Osteocyte (in vitro differentiated cells): ENCODE measurements at regions not wholly inside any gene's neighbourhood (a gene's known extent, or its start where the extent isn't known, plus 50 kb on each side); places are given as distances from the start of the nearest gene placed in this dataset.

Experiments used
- DNase-seq: peaks from one replicate; pipeline ENCODE4 v3.0.0; 2021; ENCODE audit warnings: mixed read lengths; ENCODE audit not compliant: unreplicated experiment; ENCODE audit errors: extremely low spot score
- H3K27ac Mint-ChIP-seq: one replicate; pipeline ENCODE4 v1.8.0; 2021; ENCODE audit warnings: mild to moderate bottlenecking, mixed read lengths; ENCODE audit not compliant: unreplicated experiment
- H3K27me3 Mint-ChIP-seq: one replicate; pipeline ENCODE4 v1.8.0; 2021; ENCODE audit warnings: mixed read lengths; ENCODE audit not compliant: unreplicated experiment
- H3K36me3 Mint-ChIP-seq: one replicate; pipeline ENCODE4 v1.8.0; 2021; ENCODE audit warnings: mixed read lengths; ENCODE audit not compliant: unreplicated experiment
- H3K4me1 Mint-ChIP-seq: one replicate; pipeline ENCODE4 v1.8.0; 2021; ENCODE audit warnings: mixed read lengths; ENCODE audit not compliant: unreplicated experiment
- H3K4me3 Mint-ChIP-seq: one replicate; pipeline ENCODE4 v1.8.0; 2021; ENCODE audit warnings: mild to moderate bottlenecking, moderate library complexity, mixed read lengths; ENCODE audit not compliant: unreplicated experiment
- H3K9me3 Mint-ChIP-seq: one replicate; pipeline ENCODE4 v1.8.0; 2021; ENCODE audit warnings: mixed read lengths; ENCODE audit not compliant: unreplicated experiment
- CTCF ChIP-seq: fragments of 200-600 bp; sonication (generic); IDR thresholded peaks from 2 replicates; pipeline ENCODE4 v1.5.0; 2021; ENCODE audit warnings: antibody characterized with exemption, mild to moderate bottlenecking, moderate library complexity

GRCh38 chr4:144338834-144339233, 198.3 kb upstream of the GYPA start:
- Mint-ChIP-seq H3K9me3 (peaks cover 9% of the 10 kb centered on the region), H3K36me3 (no peaks in the 10 kb centered on the region), H3K27ac (no peak overlapping the region), H3K27me3 (peaks cover 72% of the 10 kb centered on the region), H3K4me3 (no peak overlapping the region), H3K4me1 (no peaks in the 10 kb centered on the region)
- TF ChIP-seq CTCF: no peak
- no peak for DNase-seq

- no peak for TF ChIP-seq CTCF
- Mint-ChIP-seq H3K27ac (no peak overlapping the region), H3K4me1 (no peaks in the 10 kb centered on the region)
Observed at GRCh38 chr4:144340931-144341330, 200.4 kb upstream of the GYPA start.

GRCh38 chr4:144342949-144343760, 202.6 kb upstream of the GYPA start:
- H3K27me3 Mint-ChIP-seq: peaks cover 56% of the 10 kb centered on the region
- no peak overlapping the region for H3K27ac Mint-ChIP-seq
- H3K9me3 Mint-ChIP-seq: peaks cover 9% of the 10 kb centered on the region
- H3K36me3 Mint-ChIP-seq: no peaks in the 10 kb centered on the region
- H3K4me3 Mint-ChIP-seq: no peak overlapping the region
- no peak for DNase-seq
- TF ChIP-seq CTCF: no peak
- no peaks in the 10 kb centered on the region for H3K4me1 Mint-ChIP-seq

More at GRCh38 chr4:144340931-144341330, 200.4 kb upstream of the GYPA start:
- Mint-ChIP-seq H3K9me3 (peaks cover 9% of the 10 kb centered on the region), H3K36me3 (no peaks in the 10 kb centered on the region), H3K4me3 (no peak overlapping the region), H3K27me3 (peaks cover 68% of the 10 kb centered on the region)
- no peak for DNase-seq

- TF ChIP-seq CTCF: no peak
- H3K4me3 Mint-ChIP-seq: no peak overlapping the region
- peaks cover 36% of the 10 kb centered on the region for H3K27me3 Mint-ChIP-seq
- DNase-seq: no peak
- H3K9me3 Mint-ChIP-seq: no peaks in the 10 kb centered on the region
- H3K27ac Mint-ChIP-seq: no peak overlapping the region
- H3K36me3 Mint-ChIP-seq: no peaks in the 10 kb centered on the region
- peaks cover 5% of the 10 kb centered on the region for H3K4me1 Mint-ChIP-seq
Observed at GRCh38 chr4:144347121-144347520, 206.6 kb upstream of the GYPA start.

GRCh38 chr4:144350706-144351105, 210.2 kb upstream of the GYPA start:
- no peaks in the 10 kb centered on the region for H3K36me3 Mint-ChIP-seq
- H3K27me3 Mint-ChIP-seq: peaks cover 47% of the 10 kb centered on the region
- no peak for DNase-seq
- H3K27ac Mint-ChIP-seq: no peak overlapping the region
- peaks cover 6% of the 10 kb centered on the region for H3K4me1 Mint-ChIP-seq
- H3K9me3 Mint-ChIP-seq: no peaks in the 10 kb centered on the region
- no peak for TF ChIP-seq CTCF
- no peak overlapping the region for H3K4me3 Mint-ChIP-seq
